SW480 (cell line): ENCODE measurements at regions not wholly inside any gene's neighbourhood (a gene's known extent, or its start where the extent isn't known, plus 50 kb on each side); places are given as distances from the start of the nearest gene placed in this dataset.

Source experiments
- DNase-seq: peaks from one replicate; pipeline ENCODE4 v3.0.0-alpha.2; 2016; ENCODE audit warnings: low spot score

DNA sequence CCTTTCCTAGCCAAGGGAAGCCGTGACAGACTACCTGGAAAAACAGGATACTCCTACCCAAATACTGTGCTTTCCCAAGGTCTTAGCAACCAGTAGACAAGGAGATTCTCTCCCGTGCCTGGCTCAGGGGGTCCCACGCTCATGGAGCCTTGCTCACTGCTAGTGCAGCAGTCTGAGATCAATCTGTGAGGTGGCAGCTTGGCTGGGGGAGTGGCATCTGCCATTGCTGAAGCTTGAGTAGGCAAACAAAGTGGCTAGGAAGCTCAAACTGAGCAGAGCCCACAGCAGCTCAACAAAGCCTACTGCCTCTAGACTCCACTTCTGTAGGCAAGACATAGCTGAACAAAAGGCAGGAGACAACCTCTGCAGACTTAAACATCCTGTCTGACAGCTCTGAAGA is 177.1 kb downstream of the PARM1 start:
- no peak for DNase-seq

DNA sequence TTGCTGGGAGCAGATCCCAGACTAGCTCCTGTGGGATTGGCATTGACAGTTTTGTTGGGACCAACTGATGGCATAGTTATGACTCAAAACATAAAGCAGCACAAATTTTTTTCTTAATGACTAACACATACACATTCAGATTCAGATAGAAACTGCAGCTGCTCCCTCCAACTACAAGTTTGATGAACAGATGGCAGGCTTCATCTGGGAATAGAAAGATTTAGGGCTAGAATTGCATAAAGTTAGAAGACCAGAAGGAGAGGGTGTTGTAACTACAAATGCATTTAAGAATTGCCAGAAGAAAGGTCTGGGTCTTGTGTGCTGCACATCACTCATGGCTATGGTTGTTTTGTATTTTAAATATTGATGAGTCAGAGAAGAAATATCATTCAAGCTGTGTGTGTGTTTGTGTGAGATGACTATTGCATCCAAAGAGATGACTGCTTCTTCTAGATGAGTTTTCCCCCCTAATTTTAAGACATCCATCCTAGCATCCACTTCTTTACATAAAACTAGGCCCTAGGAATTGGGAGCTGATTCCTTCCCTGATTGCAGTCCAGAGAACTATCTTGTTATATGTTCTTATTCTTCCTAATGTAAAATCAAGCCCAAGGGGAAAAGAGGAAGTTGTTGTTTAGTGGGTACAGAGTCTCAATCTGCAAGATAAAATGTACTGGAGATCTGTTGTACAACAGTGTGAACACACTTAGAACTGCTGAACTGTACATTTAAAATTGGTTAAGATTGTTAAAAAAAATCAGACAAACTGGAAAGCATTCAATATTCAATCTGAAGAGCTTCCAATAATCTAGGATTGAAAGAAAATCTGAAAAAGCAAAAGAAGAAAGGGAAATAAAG is 175.1 kb downstream of the PARM1 start:
- no peak for DNase-seq

DNA sequence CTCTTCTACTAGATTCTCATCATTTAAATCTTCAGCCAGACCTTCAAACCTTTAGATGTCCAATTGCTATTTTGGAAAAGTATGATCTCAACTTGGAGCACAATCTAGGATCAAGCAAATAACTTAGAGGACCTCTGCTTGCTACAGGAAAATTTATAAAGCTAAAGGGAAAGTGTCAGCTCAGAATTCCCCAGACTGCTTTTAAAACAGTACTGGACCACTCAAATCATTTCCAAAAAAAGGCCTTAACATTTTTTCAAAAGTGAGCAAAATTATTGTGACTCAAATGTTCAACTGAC is 169.8 kb downstream of the PARM1 start:
- no peak for DNase-seq

DNA sequence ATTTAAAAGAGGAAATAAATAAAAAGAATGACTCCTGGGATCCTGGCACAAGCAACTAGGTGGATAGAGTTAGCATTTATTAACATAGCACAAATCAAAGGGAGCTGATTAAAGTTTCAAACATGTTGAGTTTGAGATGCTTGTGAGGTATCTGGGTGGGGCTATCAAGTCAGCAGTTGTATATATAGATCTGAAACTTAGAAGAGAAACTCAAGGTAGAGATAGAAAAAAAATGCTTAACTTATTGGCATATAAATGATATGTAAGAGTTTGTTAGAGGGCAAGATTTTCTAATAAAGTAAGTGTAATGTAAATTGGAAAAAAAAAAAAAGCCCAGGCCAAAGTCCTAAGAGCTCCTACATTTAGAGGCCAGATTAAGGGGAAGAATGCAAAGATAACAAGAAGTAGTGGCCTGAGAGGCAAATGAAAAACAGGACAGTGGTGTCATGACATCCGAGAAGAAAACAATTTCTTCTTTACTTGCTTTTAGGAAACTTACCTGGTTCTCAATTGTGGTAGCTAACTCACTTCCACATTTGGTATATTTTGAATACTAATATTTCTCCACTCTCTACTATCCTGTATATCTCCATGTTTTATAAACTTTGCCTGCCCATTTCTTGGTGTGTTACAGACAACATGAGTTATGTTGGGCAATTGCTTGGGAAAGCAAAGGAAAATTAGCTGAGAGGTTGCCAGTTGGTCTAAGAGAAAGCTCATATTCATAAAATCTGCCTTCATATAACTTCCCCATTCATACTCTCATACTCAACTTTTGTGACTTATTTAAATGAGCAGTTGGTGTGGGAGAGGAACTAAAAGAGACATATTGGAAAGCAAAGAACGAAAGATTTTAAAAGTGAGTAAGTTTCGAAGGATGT is 169.2 kb downstream of the PARM1 start:
- no peak for DNase-seq
